GM12872 (cell line): ENCODE measurements at regions not wholly inside any gene's neighbourhood (a gene's known extent, or its start where the extent isn't known, plus 50 kb on each side); places are given as distances from the start of the nearest gene placed in this dataset.

ENCODE experiments used
- TF ChIP-seq, protein P1 (sequence below): IDR thresholded peaks from 3 replicates; pipeline ENCODE4 v1.5.1; 2011; ENCODE audit warnings: low read depth, mild to moderate bottlenecking, low read length, moderate library complexity; ENCODE audit not compliant: insufficient read depth

DNA sequence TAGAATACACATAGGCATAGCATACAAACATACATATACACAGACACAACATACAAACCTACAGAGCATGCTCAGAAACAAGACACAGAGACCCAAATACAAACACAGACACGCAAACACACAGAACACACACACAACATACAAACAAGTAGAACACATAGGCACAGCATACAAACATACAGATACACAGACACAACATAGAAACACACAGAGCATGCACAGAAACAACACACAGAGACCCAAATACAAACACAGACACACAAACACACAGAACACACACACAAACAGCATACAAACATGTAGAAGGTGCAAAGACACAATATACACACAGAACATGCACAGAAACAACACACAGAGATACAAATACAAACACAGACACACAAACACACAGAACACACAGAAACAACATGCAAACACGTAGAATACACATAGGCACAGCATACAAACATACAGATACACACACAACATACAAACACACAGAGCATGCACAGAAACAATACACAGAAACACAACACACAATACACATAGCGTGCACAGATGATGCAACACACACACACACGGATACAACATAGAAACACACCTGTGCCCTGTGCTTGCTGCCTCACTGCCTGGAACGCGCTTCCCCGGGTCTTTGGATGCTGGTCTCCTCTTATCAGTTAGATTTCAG, 469.0 kb upstream of the CDH4 start:
- TF ChIP-seq, protein P1, sequence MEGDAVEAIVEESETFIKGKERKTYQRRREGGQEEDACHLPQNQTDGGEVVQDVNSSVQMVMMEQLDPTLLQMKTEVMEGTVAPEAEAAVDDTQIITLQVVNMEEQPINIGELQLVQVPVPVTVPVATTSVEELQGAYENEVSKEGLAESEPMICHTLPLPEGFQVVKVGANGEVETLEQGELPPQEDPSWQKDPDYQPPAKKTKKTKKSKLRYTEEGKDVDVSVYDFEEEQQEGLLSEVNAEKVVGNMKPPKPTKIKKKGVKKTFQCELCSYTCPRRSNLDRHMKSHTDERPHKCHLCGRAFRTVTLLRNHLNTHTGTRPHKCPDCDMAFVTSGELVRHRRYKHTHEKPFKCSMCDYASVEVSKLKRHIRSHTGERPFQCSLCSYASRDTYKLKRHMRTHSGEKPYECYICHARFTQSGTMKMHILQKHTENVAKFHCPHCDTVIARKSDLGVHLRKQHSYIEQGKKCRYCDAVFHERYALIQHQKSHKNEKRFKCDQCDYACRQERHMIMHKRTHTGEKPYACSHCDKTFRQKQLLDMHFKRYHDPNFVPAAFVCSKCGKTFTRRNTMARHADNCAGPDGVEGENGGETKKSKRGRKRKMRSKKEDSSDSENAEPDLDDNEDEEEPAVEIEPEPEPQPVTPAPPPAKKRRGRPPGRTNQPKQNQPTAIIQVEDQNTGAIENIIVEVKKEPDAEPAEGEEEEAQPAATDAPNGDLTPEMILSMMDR: no peak

DNA sequence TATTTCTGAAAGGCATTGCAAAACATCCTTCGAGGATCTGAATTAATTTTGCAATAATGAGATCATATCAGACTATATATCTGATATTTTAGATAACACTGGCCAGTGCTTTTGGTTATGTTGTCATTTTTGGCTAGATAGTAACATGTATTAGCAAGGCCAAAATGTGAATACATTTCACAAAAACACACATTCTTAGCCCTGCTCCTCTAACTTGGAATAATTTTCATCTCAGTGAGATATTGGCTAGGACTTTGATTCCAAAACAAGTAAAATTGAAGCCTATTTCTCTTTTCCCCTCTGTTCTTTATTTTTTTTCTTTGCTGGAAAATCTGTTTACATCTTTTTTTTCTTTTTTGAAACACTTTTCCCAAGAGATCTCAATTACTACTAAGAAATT, 466.8 kb upstream of the CDH4 start:
- TF ChIP-seq, protein P1: no peak

DNA sequence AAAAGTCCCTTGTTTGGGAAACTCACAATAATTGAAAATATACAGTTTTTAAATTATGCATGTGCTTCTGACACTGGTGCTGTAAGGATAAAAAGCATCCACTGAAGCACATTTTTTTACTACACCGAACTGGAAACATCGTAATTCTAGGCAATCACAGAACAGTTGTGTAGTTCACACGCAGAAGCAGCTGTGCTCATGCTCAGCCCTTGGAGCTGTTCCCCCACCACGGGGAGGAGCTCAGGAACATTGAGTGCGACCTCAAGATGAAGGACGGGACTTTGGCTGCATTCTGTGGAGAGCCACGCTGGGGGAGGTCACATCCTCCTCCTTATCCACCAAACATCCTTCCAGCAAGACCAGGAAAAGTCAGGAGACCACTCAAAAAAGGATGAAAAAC, 466.3 kb upstream of the CDH4 start:
- TF ChIP-seq, protein P1: no peak

DNA sequence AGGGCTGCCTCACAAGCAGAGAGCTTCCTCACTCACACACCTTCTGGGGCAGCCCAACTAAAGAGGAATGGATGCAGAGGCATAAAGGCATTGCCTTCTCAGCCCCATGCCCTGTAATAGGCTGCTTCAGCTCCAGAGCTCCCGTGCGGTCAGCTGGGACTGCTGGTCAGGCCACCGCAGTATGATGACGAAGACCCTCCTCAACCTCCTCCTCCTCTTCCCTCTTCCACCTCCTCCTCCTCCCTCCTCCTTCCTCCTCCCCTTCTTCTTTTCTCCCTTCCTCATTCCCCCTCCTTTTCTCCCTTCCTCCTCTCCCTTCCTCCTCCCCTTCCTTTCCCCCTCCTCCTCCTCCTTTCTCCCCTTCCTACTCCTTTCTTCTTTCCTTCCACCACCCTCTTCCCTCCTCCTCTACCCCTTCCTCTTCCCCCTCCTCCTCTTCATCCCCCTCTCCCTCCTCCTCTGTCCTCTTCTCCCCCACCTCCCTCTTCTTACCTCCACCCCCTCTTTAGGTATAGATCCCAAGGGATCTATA, 465.3 kb upstream of the CDH4 start:
- TF ChIP-seq, protein P1: no peak

DNA sequence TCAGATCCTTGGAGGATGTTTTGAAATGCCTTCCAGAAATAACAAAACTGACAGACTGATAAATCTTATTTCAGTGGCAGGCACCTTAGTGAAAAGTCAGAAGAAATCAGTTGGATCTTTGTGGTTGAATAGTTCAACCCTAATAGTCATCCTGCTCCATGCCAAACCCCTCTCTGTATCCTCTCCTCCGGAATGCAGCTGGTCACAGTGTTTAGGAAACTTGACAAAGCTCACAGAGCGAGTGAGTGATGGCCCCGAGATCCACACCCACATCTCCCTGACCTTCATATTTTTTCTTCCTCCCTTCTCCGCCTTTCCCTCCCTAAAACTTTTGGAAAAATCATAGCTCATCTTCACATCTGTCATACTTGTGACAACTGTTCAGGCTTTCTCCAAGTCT, 464.8 kb upstream of the CDH4 start:
- TF ChIP-seq, protein P1: no peak

DNA sequence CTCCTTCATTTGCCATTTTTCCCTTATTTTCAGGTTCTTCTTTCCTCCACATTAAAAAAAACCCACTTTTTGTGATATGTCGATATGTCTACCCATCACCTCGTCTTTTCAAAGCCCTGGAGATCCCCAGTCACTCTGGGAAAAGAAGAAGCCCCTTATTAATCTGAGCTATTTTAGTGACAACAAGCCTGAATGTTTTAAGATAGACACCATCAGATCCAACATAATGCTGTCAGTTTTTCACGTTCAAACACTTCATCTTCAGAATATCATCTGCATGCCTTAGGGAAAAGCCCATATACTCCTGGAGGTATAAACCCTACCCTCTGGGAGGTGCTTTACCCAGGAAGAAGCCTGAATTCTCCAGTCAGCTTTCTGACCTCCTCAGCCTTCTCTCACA, 464.0 kb upstream of the CDH4 start:
- TF ChIP-seq, protein P1: no peak

DNA sequence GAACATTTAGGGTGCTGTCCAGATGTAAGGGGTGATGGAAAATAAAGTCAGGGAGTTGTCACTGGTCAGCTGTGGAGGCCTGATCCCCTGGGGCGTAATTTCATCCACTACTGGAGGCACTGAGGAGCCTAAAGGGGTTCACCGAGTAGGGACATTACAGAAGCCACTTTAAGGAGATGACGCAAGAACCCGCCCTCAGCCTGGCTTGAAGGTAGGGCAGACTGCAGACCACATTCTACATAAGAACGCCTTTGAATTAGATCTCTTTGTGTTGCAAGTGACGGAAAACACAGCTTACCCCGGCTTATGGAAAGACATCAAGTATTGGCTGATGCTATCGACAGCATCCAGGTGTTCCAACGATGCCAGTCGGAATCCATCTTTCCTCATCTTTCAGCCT, 462.7 kb upstream of the CDH4 start:
- TF ChIP-seq, protein P1: no peak
